ENCODE measurements at regions not wholly inside any gene's neighbourhood (a gene's known extent, or its start where the extent isn't known, plus 50 kb on each side); places are given as distances from the start of the nearest gene placed in this dataset.

DNA sequence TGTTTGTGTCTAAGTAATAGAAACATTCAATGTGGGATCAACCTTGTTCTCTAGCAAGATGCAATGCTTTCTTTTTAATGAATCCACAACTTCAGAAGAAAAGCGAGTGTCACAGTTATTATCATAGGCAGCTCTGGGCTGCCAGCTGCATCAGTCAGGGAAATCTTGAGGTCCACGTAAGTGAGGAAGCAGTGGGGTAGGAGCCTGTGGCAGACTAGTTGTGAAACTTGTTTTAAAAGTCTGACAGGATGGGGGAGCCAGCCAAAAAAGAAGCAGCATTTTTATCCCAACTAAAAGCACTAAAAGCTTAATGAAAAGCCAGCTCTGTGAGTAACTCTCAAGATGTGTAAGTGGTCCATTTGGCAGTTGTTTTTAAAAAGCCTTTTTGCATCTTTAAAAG is 113.1 kb downstream of the ZNF326 start:
- TF ChIP-seq, protein P1, sequence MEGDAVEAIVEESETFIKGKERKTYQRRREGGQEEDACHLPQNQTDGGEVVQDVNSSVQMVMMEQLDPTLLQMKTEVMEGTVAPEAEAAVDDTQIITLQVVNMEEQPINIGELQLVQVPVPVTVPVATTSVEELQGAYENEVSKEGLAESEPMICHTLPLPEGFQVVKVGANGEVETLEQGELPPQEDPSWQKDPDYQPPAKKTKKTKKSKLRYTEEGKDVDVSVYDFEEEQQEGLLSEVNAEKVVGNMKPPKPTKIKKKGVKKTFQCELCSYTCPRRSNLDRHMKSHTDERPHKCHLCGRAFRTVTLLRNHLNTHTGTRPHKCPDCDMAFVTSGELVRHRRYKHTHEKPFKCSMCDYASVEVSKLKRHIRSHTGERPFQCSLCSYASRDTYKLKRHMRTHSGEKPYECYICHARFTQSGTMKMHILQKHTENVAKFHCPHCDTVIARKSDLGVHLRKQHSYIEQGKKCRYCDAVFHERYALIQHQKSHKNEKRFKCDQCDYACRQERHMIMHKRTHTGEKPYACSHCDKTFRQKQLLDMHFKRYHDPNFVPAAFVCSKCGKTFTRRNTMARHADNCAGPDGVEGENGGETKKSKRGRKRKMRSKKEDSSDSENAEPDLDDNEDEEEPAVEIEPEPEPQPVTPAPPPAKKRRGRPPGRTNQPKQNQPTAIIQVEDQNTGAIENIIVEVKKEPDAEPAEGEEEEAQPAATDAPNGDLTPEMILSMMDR (IDR thresholded peaks at IDR 0.05) = no peak
- no peak for TF ChIP-seq POLR2A (IDR thresholded peaks at IDR 0.05)

Data from adrenal gland (tissue), 5 donors.